T-helper 2 cell treated with Interferon-gamma antibody and Interleukin-4, amounts not matched to agents 100 ng/mL and 5 ng/mL, for 36 hours (primary cell): ENCODE measurements at regions not wholly inside any gene's neighbourhood (a gene's known extent, or its start where the extent isn't known, plus 50 kb on each side); places are given as distances from the start of the nearest gene placed in this dataset.

ENCODE experiments used
- intact Hi-C: fragments of 100-400 bp; cut with micrococcal nuclease; formaldehyde crosslinking; loops from one replicate; pipeline ENCODE4 v1.15.1; 2023

DNA sequence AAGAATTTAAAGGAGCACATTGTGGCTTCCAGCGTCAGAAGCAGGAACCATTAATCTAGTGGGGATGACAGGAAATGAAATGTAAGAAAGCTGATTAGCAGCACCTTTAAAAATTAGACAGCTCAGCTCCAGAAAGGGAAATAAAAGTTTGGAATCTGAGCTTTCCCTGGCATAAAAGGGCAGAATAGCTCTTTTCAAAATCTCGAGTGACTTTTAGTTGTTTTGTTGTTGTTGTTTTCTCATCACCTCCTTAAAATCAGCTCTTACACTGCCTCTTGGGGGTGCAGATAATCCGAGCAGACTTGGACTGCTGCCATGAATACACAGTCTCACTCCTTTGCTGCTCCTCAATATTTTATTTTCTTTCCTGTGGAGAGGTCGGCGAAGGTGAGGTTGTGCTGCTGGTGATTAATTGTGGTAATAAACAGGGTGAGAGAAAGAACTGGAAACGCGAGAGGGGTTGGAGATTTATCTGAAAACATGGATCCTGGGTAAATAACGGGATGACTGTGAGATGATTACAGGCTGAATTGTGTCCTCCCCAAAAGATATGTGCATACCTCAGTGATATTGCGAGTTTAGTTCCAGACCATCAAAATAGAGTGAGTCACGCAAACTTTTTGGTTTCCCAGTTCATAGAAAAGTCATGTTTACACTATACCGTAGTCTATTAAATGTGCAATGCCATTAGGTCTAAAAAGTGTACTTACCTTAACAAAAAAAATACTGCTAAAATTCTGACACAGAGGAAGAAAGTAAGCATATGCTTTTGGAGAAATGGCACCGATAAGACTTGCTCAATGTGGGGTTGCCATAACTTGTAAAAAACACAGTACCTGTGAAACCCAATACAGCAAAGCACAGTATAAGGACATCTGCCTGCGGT, 787.7 kb downstream of the UQCRFS1 start:
- intact Hi-C loops, result no loop called here

DNA sequence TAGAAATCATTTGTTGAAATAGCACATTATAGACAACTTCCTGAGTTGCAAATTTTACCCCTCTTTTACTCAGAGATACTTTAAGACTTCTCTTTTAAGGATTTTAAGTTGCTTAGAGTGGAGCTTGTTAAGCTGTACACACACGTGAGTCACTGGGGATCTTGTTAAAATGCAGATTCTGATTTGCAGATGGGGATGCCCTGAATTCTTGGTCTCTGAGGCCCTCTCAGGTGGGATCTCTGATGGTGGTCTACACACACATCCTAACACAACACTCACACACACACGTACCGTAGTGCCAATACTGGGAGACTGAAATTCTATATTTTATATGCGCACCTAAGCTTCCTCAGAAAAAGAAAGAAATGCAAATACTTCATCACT, 788.3 kb downstream of the UQCRFS1 start:
- intact Hi-C loops, result no loop called here

DNA sequence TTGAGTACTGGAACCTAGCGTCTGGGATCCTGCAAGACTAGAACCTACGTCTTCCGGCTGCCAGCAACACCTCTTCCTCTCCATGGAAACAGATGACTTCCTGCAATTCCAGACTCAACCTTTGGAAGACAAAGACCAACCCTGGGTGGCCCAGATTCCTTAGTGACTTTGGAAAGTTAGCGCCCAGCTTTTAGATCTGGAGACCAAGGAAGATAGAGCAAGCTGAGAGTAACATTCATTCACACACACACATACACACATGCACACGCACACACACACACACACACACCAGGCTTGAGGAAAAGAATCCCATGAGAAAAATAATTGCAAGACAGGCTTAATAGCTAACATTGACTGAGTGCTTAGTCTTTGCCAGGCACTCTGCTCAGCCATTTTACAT, 788.9 kb downstream of the UQCRFS1 start:
- intact Hi-C loops, result no loop called here

DNA sequence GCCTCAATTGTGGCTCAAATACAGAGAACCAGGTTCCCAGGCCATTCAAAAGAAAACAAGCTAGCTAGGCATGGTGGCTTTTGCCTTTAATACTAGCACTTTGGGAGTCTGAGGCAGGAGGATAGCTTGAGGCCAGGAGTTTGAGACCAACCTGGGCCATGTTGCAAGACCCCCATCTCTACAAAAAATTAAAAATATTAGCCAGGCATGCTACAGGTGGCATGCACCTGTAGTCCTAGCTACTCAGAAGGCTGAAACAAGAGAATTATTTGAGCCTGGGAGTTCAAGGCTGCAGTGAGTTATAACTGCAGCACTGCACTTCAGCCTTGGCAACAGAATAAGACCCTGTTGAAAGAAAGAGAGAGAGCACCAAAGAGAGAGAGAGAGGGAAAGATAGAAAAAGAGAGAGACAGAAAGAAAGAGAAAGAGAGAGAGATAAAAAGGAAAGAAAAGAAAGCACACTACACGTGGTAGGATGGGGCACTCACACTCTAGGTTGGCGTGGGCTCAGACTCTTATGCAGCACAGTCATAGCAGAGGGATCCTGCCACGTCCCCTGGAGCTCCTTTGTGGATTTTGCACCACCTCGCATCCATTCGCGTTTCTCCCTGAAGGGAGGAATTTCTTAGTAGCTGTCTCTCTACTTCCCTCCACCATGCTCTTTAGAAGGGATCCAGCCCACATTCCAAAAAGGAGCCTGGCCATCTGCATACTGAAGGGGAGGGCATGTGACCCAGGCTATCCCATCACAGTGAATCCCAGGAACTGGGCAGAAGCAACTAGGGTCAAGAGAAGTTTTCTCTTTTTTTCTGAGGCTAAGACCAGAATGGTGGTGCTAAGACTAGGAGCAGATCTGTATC, 789.9 kb downstream of the UQCRFS1 start:
- intact Hi-C loops, result no loop called here

DNA sequence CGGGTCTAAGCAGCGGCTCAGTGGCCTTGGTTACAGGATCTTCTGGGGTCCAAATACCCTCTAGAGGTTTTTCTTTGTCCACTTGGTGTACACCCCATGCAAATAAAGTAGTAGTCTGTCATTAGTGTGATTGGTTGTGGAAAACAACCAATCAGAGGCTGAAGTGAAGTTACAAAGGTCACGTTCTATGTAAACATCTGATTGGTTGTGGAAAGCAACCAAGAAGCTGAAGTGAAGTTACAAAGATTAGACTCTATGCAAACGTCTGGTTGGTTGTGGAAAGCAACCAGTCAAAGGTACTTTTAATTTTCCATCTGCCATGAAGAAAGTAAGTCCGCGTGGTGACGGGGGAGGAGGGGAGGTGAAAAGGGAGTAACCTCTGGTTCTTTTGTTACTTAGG, 790.9 kb downstream of the UQCRFS1 start:
- intact Hi-C loops, result no loop called here

- intact Hi-C loops, result no loop called here
These were observed 792.0 kb downstream of the UQCRFS1 start for GRCh38 chr19:28420811-28421550.

DNA sequence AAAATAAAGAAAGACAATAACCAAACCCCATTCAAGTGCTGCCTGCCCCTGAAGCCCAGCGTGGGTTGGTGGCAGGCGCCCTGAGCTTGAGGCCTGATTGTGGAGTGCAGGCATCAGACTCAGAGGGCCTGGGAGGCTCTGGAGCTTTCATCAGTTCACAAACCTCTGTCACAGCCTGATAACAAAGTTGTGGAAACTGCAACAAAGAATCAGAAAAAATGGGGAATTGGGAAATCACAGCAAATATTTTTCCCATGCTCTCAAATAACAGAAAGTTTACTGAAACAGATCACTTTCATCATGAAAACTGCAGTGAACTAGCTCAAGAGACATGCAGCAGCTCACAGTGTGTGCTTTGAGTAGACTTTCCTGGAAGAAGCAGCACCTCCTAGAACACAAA, 793.6 kb downstream of the UQCRFS1 start:
- intact Hi-C loops, result no loop called here

DNA sequence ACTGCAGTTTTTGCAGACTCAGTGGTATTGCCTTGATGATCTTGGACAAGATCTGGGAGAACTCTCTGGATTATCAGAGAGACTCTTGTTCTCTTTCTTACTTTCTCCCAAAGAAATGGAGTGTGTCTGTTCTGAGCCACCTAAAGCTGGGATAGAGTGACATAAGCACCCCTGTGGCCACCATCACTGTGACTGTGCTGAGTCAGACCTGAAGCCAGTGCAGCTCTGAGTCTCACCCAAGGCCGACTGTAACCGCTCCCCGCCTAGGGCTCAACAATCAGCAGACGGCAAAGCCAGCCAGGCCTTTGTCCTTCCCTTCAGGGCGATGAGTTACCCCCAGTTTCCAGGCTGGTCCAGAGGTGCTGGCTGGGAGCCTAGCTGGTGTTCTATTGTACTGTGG, 795.6 kb downstream of the UQCRFS1 start:
- intact Hi-C loops, result no loop called here

- intact Hi-C loops, result no loop called here
These were observed 796.7 kb downstream of the UQCRFS1 start for GRCh38 chr19:28416245-28416644.

DNA sequence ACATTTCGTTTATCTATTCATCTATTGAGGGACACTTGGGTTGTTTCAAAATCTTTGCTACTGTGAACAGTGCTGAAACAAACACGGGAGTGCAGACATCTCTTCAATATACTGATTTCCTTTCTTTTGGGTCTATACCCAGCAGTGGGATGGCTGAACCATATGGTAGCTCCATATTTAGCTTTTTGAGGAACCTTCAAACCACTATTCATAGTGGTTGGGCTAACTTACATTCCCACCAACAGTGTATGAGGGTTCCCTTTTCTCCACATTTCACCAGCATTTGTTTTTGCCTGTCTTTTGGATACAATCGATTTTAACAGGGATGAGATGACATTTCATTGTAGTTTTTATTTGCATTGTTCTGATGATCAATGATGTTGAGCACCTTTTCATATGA, 798.2 kb downstream of the UQCRFS1 start:
- intact Hi-C loops, result no loop called here

- intact Hi-C loops, result no loop called here
These were observed 803.1 kb downstream of the UQCRFS1 start for GRCh38 chr19:28409859-28410258.

- intact Hi-C loops, result no loop called here
These were observed 806.0 kb downstream of the UQCRFS1 start for GRCh38 chr19:28406966-28407365.

GRCh38 chr19:28405346-28405742, 807.6 kb downstream of the UQCRFS1 start:
- intact Hi-C loops, result no loop called here

DNA sequence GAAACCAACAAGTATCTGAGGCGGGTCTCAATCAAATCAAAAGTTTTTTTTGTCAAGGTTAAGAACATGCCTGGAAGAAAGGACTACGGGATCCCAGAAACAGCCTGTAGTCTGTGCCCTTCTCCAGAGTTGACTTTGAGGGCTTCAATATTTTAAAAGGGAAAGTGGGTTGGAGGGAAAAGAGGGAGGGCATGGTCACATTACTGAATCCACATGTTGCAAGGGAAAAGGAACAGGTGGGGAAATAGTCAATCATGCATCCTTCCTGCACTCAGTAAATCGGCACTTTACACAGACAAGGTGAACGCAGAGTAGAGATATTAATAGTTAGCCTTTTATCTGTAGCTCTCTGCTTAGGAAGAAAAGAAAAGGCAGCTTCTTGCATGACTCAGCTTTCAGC, 808.5 kb downstream of the UQCRFS1 start:
- intact Hi-C loops, result no loop called here

- intact Hi-C loops, result no loop called here
These were observed 809.3 kb downstream of the UQCRFS1 start for GRCh38 chr19:28403690-28404089.

DNA sequence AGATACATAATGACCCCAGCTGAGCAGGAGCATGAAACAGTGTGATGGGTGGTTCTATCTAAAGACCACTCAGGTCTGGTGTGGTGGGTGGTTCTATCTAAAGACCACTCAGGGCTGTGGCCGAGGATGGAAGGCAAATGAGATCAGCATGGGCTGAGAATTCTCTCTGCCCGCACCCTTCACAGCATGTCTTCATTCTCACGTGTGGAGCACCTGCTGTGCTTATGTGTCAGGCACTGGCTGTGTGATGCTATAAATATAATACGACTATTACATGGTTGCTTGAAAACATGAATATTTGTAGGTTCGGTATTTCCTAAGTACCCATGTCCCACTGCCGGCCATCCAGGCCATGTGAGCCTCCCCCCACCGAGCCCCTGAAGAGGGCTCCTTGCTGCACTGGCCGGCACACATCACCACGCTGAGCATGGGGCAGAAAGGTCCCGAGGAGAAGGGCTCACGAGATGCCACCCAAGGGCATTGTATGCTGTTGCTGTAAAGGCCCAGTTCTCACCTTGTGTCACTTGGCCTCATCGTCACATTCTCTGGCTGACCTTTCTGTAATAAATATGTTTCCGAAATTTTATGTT, 810.2 kb downstream of the UQCRFS1 start:
- intact Hi-C loops, result no loop called here

GRCh38 chr19:28401739-28402424, 811.1 kb downstream of the UQCRFS1 start:
- intact Hi-C loops, result no loop called here

DNA sequence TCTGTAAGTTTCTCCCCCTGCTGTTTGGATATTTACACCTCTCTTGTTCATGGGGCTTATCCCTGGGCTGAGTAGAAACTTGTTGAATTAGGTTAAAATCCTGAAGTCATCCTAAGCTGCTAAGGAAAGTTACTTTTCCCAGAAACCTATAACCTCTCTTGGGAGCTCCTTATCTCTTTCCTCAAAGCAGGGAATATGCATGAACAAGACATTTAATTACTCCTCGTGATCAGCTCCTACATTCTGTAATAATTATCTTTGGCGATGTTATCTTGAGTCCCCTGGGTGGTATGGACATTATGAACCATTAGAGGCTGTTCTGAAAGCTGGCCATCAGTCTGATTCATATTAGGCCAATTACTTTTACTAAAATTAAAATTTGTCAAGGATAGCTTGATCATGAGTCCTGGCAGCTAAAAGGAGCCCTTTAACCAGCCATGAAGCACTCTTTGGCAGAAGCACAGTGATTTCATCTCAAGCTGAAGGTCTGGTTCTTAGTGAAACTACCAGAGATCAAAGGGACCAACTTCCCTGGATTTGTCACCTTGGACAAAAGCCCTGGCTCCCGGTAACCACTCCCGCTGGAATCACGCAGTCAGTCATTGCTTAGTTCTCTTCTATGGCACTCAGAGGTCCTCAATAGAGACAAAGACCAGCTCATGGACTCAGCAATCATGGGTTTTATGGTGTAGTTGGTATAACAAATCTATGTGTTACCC, 811.8 kb downstream of the UQCRFS1 start:
- intact Hi-C loops, result no loop called here

DNA sequence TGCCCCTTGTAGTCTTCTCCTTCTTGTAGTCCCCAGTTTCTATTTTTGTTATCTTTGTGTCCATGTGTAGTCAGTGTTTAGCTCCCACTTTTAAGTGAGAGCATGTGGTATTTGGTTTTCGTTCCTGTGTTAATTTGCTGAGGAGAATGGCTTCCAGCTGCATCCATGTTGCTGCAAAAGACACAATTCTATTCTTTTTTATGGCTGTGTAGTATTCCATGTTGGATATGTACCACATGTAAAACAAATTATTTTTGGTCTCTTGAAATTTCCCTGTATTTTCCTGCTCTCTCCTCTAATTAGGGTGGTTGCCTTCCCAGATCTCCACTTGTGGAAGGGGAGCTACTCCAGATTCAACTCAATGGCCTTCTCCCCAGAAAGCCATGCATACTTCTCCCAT, 813.8 kb downstream of the UQCRFS1 start:
- intact Hi-C loops, result no loop called here

GRCh38 chr19:28397800-28398199, 815.2 kb downstream of the UQCRFS1 start:
- intact Hi-C loops, result no loop called here
